NCI-H2107 treated with DMSO at 0.1 percent for 48 hours (cell line): ENCODE measurements at regions not wholly inside any gene's neighbourhood (a gene's known extent, or its start where the extent isn't known, plus 50 kb on each side); places are given as distances from the start of the nearest gene placed in this dataset.
"Not testable (repeated sequence)": the region's sequence is repeated elsewhere in the genome, so short reads cannot be mapped to it uniquely, and the experiment has no call there.

Source experiments
- DNase-seq: peaks from one replicate; lab custom pipeline; 2025; ENCODE audit not compliant: unreplicated experiment; lab: John Stamatoyannopoulos, UW

DNA sequence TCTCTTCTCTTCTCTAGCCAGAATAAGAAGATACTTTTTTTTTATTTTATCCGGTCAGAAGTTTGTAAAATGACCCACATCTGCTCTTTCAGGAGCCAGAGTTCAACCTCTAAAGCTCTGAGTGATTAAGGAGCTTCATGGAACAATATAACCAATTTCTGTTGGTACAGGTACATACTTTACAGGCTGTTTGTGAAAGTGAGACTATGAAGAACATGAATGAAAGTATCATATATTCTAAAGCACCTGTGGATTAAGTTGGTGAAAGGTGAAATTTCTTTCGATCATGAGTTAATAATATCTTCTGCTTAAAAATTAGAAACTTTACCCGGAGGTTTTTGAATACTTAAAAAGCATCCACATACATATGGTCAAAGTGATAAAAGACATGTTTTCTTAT is 65.2 kb downstream of the DMRT2 start:
- DNase-seq: no peak

GRCh38 chr9:1117439-1117838 is 67.3 kb downstream of the DMRT2 start:
- no peak for DNase-seq

DNA sequence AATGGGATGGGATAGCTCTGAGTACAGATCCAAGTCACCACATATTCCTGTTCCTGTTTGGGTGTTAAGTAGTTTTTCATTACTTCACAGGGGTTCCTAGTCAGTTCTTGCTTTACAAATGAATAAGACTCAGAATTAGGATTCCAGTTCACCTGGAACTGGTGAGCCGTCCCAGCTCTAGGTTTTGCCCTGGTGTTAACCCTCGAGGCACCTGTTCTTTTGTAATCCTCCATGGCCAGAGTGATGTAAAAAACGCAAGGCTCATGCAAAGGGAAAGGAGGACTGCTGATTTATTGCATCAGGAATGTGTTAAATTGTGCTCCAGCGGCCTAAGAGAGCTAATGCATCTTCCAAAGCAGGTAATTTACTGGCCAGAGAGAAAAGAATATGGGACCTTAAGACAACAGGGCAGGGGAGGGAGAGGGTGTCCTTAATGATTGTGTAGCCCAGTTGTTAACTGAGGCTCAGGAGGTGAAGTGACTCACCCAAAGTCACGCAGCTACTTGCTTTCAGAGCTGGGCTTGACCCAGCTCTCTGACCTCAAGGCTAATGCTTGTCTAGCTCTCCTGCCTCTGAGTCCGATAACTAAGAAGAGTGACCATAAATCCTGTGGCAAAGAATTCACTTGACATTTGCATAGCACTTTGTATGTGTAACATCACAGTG is 70.5 kb downstream of the DMRT2 start:
- DNase-seq: no peak

- no peak for DNase-seq
These were observed 75.6 kb downstream of the DMRT2 start for GRCh38 chr9:1125741-1126140.

DNA sequence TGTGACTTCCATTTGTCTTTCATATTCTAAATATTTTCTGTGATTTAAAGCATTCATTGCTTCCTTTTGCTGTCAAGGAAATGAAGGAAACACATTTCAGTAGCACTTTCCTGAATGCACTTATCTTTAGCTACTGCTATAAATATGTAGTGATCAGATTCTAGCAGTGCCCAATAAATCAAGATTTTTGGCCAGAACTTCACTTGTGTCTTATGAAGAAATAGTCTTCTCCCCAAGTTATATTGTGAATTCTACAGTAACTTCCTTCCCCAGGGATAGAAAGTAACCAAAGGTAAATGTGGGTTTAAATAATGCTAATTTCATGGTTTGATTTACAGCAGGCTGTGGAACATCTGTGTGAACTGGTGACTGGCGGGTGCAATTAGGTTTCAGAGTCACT is 77.9 kb downstream of the DMRT2 start:
- DNase-seq: no peak

DNA sequence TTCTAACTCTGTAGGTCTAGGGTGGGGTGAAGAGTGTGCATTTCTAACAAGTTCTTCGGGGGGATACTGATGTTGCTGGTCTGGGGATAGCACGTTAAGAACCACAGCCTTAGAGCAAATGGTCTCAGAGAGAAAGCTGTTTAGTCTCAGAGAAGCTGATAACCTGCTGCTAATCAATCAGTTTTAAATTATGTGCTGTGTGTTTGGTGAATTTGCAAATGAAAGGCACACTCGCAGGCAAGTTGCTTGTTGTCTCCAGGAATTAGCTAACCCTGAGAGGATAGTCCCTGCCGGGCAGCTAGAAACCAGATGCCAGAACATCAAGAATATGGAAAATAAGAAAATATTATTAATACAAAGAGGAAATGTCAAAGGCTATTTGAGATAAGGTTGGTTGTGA is 79.2 kb downstream of the DMRT2 start:
- DNase-seq: no peak

GRCh38 chr9:1140057-1140456 is 89.9 kb downstream of the DMRT2 start:
- DNase-seq: no peak

DNA sequence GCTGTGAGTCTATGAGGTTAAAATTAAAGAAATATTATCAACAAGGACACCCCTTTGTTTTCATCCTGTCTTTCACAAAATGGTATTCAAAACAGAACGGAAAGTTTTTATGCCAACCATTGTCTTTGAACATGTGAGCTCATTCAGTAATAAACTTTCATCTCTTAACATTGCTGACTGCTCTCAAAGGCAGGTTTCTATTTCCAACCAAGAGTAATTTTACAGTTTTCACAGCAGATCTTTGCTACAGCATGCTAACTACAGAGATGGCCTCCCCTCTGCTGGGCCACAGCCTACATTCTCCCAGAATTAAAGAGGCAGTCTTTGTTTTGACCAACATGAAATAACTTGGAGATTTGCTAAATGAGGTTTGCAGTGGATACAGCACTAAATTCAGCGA is 101.5 kb downstream of the DMRT2 start:
- no peak for DNase-seq

DNA sequence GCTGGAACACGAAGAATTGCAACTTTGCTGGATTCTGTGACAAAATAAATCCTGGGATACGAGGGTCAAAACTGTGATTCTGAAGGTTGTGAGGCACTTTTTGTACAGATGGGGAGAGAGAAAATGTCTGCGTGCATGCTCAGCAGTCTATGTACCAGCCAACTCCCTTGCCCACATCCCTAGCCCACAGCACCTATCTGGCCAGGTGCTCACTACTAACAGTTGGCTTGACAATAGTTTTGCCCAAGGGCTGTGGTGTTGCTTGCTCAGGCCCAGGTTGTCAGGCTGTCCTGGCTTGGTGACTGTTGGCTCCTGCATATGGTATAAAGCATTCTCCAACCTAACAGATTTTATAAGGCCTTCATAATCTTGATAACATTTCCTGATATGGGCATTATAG is 102.0 kb downstream of the DMRT2 start:
- DNase-seq: no peak

DNA sequence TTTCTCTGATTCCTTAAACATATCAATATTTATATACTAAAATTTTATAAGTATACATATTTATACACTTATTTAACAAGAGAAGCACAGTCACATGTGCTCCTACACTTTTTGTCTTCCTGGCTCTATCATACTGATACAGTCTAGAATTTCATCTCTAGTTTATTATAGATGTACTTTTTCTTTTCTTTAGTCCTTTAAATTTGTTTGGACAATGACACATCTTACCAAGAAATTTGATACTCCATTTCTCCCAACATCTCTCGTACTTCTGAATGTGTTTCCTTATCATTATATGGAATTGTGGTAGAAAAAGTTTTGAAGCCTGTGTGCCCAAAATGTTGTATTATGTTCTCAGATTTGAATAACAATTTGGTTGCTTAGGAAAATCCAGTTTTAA is 104.6 kb downstream of the DMRT2 start:
- DNase-seq: no peak

GRCh38 chr9:1155602-1156001 is 105.4 kb downstream of the DMRT2 start:
- DNase-seq: no peak

GRCh38 chr9:1156794-1157550 is 106.8 kb downstream of the DMRT2 start:
- no peak for DNase-seq

GRCh38 chr9:1157836-1158235 is 107.7 kb downstream of the DMRT2 start:
- DNase-seq: no peak

DNA sequence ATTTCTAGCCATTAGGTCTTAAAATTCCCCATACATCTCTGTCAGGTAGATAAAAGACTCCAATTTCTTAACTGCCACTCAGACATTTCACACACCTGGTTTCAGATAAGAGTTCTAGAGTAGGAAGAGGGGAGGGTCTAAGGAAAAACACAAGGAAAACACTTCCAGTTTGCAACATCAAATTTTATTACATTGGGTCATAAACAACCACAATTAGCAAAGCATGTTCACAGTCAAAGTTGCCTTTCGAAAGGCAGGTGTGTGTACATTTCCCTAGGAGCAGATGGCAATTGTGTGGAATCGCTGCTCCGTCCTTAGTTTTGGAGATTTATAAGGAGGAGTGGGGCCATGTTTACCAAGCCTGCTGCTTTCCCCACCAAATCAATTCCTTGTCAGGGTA is 120.8 kb downstream of the DMRT2 start:
- no peak for DNase-seq

DNA sequence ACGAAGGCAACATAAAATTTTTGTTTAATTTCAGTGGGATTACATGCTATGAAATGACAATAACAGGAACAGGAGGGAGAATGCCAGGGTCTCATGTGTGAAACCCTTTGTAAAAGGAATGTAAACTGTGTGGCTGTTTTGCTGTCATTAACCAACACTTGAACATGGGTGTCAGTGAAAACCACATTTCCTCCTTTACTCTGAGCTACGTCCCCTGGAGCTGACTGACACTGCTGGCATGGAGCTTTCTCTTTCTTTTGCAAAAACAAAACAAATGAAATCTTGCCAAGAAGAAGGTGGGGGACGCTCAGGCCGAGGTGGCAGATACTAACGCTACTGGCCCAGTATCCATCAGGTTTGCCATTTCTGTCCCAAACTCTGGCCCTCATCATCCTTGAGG is 121.4 kb downstream of the DMRT2 start:
- DNase-seq: no peak

DNA sequence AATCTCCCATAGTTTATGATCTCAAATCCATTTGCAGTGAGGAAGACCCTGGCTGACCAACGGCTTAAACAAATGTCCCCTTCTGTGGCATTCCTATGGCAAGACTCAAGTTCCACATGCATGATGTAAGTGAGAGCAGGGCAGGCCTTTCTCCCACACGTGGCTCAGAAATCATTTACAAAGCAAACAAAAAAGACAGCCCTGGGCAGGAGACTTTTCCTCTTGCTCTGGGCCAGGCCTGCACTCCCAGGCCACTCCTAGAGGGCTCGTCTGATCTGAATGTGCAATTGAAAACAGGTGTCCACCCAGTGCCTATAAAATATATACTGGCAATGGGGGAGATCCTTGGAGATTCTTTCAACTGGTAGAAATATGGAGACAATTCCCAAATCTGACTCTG is 123.1 kb downstream of the DMRT2 start:
- DNase-seq: no peak

GRCh38 chr9:1173993-1174392 is 123.8 kb downstream of the DMRT2 start:
- no peak for DNase-seq

- no peak for DNase-seq
These were observed 129.2 kb downstream of the DMRT2 start for GRCh38 chr9:1179366-1179765.

- no peak for DNase-seq
These were observed 134.0 kb downstream of the DMRT2 start for GRCh38 chr9:1184146-1184545.

DNA sequence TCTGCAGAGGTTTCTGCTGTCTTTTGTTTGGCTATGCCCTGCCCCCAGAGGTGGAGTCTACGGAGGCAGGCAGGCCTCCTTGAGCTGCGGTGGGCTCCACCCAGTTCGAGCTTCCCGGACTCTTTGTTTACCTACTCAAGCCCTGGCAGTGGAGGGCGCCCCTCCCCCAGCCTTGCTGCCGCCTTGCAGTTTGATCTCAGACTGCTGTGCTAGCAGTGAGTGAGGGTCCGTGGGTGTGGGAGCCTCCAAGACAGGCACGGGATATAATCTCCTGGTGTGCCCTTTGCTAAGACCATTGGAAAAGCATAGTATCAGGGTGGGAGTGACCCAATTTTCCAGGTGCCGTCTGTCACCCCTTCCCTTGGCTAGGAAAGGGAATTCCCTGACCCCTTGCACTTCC is 137.0 kb downstream of the DMRT2 start:
- DNase-seq: not testable (repeated sequence)

- not testable (repeated sequence) for DNase-seq
These were observed 145.5 kb downstream of the DMRT2 start for GRCh38 chr9:1195636-1196035.

- DNase-seq: no peak
These were observed 147.9 kb downstream of the DMRT2 start for GRCh38 chr9:1198085-1198484.

- DNase-seq: no peak
These were observed 150.7 kb downstream of the DMRT2 start for GRCh38 chr9:1200847-1201251.
